ENCODE measurements at regions not wholly inside any gene's neighbourhood (a gene's known extent, or its start where the extent isn't known, plus 50 kb on each side); places are given as distances from the start of the nearest gene placed in this dataset.

DNA sequence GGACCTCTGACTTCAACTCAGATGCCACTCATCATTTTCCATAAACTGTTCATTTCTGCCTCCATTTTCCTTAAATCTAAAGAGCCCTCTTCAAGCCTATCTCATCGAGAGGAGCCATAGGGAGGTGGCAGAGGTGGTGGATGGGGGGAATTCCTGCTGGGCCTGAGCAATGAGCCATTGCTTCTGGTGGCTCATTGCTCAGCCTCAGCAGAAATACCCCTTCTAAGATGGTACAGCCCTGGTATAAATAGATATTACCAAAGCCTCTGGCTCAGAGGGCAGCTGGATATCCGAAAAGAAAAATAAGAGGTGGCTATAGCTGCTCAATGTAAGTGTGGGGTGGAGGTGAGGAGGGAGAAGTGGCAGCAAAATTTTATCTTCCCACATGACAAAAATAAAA lies 313.5 kb downstream of the CAAP1 start:
- FAIRE-seq (no peak), DNase-seq (ENCODE audit: low spot score) (no peak)

DNA sequence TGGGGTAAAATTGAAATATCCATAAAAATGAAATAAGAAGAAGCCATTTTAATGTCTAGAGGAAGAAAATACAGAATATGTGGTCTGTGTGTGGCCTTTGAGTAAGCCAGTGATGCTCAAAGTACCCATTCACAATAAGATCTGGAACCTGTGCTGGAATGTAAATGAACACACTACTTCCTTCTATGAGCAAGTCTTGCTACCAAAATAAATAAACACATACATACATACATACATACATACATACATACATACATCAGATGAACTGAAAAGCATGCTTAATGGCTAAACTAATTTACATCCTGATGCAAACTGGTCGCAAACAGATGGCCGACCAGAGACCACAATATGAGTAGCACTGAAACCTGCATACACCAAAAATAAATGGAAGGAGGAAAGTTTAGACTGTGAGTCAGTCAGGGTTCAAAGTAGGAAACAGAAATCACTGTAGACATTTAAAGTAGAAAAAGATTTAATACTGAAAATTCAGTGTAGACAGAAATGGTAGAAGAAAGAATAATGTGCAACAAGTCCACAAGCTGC lies 317.6 kb downstream of the CAAP1 start:
- DNase-seq (ENCODE audit: low spot score) (no peak), FAIRE-seq (no peak)

DNA sequence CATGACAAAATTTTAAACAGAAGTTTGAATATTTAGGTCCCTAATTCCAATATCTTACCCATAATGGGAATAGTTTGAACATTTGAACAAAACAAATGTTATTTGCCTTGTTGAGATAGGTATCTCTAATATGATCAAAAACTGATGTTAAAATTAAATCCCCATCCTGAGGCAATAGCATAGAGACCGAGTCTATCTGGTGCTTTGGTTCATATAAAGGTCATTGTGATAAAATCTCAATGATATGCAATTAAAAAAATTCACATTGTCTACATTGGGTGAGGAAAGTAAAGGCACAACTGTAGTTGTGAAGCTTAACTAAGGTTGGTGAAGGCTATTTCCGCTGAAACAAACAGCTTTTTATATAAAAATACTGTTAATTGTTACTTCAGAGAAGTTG lies 318.3 kb downstream of the CAAP1 start:
- FAIRE-seq (no peak), DNase-seq (ENCODE audit: low spot score) (no peak)

DNA sequence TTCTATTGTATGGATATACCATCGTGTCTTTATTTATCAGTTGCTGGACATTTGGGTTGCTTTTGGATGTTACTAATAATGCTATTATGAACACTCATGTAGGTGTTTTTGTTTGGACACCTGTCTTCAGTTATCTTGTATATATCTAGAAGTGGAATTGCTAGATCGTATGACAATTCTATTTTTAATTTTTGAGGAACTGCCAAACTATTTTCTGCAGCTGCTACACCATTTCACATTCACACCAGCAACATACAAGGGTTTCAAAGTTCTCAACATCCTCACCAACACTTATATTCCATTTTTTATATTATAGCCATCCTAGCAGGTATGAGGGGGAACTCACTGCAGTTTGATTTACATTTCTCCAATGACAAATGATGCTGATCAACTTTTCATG lies 324.6 kb downstream of the CAAP1 start:
- FAIRE-seq = no peak
- DNase-seq (ENCODE audit: low spot score) = no peak

DNA sequence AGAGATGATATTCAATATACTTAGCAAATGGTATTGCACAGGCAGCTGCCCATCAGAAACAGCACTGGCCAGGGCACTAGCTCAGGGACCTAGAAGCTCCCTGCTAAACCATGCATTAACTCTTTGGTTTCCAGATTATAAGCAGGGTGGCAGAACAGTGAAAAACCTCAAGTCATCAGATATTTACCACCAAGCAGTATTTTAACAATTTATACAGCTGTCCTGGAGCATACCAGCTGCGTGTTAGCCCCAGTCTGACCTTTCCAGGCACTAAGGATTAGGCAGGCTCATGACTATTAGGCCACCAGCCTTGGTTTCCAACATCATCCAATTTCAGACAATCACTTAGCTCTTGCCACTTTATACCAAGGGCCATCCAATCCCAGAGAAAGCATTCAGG lies 326.5 kb downstream of the CAAP1 start:
- FAIRE-seq = no peak
- DNase-seq (ENCODE audit: low spot score) = no peak

DNA sequence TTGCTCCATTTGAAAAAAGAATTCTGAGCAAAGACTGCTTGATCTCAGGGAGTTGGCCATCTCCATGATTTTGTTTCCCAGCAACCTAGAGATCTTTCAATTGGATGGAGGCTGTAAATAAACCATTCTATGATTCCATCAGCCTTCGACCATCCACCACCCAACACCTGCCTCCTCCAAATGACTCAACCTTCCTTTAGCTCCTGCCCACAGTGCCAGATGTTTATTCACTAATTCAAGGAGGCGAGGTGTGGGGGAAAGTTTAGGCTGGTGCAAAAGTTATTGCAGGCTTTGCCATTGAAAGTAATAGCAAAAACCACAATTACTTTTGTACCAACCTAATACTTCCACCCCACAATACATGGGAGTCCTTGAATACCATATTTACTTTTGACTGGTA lies 327.5 kb downstream of the CAAP1 start:
- FAIRE-seq (no peak), DNase-seq (ENCODE audit: low spot score) (no peak)

DNA sequence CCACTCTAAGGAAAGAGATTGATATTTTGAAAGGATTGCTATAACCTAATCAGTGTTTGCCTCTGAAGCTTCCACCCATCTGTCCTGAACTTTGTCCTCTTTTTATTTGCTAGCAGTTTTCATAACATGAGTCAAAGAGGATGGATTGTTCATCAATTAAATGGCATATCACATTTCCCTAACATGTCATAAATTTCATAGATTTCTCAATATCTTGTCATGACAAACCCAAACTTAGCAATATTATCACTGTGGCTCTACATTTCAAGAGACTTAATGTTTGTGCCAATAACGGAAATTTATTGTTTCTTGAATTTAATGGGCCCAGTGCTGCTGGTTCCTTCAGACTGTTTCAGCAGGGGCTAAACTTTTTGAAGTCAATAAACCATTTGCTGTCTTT lies 330.3 kb downstream of the CAAP1 start:
- FAIRE-seq (no peak), DNase-seq (ENCODE audit: low spot score) (no peak)

DNA sequence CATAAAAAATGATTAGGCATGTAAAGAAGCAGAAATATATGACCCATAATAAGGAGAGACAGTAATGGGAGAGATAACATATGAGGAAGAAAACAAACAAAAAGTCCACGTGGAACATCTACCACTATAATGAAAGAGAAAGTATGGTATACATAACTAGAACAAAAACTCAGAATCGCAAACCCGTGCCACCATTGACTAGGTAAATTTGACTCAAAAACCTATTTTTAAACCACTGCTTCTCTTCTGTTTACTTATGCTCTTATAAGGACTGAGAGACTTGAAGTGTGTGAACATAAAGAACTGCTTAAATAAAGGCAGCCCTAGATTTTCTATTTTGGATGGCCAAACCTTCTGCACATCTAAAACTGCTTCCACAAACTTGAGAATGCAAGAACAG lies 330.7 kb downstream of the CAAP1 start:
- FAIRE-seq (no peak), DNase-seq (ENCODE audit: low spot score) (no peak)

DNA sequence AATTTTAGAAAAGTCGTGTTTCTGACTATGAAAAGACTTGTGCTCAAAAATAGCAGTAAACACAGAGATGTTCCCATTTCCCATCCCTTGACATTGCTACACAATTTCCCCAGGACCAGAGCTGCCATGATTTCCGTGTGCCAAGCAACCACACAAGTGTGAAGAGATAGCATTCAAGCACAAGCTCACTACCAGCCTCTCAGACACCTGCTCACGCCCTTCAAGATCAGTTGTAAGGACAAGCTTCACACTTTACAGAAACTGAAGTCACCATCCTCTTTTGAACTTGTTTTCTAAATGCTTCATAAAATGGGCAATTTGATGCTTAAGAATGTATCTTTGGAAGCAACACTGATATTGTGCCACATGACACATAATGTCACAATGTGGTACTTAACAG lies 333.1 kb downstream of the CAAP1 start:
- FAIRE-seq = no peak
- no peak for DNase-seq (ENCODE audit: low spot score)

DNA sequence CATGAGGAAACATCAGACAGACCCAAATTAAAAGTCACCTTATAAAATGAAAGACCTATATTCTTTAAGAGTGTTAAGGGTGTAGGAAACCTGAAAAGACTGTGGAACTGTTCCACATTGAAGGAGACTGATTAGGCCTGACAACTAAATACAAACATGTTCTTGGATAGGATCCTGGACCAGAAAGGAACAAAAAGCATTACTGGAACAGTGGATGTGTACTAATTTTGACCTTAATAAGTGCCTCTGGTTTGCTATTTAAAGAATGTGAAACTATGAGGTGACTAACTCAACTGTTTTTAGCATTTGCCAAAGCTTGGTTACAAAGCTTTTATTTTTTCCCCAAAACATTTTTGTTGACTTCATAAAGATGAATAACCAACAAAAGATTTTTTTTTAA lies 340.6 kb downstream of the CAAP1 start:
- FAIRE-seq (no peak), DNase-seq (ENCODE audit: low spot score) (no peak)

DNA sequence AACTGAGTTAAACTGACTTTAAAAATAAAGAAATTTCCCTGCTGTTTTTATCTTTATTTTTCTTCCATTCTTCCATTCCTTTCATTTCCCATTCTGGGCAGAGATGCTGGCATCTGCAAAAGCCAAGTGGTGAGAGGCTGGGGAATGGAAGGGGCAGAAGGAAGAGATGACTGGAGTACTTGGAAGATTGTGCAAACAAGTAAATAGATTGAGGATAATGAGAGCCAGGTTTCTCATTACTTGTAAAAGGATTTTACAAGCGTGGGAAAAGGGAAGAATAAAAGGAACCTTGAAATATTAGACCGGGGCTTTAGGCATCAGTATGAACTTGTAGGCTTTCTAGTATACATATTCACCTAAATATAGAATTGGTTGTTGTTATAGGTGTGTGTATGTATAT lies 341.2 kb downstream of the CAAP1 start:
- no peak for DNase-seq (ENCODE audit: low spot score)
- no peak for FAIRE-seq

DNA sequence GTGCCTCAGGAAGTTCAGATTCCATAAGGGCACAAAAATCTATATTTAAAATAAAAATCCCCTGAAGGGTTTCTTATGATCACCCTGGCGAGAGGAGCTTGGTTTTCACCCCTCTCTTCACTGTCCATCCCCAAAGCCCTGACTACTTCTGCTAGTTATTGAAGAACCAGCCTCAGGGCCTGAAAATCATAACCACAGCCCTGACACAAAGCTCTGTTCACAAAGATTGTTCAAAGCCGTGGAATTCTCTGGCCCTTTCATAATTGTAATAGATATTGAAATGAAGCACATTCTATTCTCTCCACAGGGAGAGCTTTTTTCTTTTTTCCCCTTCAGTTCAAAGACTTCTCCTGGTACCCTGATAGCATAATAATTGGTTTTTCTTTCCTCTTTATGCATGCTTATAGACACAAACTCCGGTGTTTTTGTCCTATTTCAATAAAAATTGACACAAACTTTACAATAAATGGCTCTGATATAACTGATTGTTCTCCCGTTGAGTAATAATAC lies 343.8 kb downstream of the CAAP1 start:
- DNase-seq (ENCODE audit: low spot score) = no peak
- no peak for FAIRE-seq

DNA sequence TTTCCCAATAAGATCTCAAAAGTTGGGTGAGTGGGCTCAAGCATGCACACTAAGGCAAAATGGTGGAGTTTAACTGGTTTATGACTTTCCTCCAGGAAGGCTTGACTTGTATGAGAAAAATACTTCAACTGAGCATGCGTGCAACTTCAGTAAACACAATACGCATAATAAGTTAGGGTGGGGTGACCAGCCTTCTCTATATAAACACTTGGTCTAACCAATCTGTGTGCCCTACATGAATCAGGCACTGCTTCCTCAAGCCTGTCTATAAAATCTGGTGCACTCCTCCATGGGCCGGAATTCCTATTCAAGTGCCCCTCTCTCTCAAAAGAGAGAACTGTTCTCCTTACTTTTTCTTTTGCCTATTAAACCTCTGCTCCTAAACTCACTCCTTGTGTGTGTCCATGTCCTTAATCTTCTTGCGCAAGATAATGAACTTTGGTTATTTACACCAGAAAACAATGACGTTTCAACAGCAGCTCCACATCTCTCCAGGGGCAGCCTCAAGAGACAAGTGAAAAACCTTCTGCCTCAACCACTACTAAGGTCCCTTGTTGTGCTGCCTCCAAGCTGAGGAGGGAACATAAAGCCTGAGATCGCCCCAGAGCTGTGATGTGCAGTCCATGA lies 352.6 kb downstream of the CAAP1 start:
- FAIRE-seq = no peak
- no peak for DNase-seq (ENCODE audit: low spot score)

DNA sequence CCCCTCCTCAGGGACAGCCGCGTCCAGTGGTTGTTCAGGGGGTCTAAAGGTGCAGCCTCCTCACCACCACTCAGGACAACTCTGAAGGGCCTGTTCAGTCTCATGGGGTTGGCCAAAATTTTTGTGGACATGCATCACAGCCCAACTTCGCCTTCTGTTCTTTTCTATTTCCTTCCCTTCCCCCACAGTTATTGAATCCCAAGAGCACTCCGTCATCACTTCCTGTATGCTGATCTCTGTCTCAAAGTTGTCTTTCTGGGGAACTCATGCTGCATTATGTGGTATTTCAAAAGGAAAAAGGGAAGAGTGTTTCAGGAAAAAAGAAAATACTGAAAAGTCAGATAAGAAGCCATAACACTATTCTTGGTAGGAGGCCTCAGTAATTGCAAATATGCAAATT lies 355.4 kb downstream of the CAAP1 start:
- DNase-seq (ENCODE audit: low spot score) (no peak), FAIRE-seq (no peak)

DNA sequence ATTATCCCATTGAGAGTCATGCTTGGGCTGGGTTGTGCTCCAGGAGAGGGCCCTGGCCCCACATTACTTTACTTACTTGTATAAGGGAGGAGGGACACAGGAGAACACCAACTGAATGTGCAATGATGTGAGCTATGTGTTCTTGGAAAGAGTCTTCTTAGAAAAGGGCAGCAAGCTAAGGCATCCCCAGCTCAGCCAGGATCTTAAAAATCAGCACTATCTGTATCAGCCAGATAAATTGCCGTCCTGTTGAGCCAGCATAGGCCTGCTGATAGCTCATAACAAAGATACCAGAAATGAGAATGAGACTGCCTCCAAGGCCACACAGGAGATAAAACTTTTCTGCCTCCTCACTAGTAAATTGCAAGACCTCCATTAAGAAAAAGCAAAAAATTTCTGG lies 357.5 kb downstream of the CAAP1 start:
- no peak for DNase-seq (ENCODE audit: low spot score)
- FAIRE-seq = no peak

DNA sequence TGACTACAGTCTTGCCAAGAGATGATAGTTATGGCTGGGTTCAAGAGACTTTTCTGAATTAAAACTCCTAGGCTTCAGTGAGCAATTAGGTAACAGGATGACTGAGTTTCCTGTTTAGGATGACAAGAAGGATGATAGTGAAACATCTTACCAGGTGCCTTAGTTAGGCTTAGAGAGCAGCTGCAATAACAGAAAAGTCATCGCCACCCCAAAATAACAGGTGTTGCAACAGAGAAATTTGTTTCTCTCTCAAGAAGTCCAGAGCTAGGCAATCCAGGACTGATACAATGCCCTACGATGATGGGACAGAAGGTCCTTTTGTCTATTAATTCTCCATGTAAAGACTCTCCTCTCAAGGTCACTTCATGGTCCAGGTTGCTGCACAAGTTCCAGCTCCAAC lies 361.8 kb downstream of the CAAP1 start:
- FAIRE-seq (no peak), DNase-seq (ENCODE audit: low spot score) (no peak)

DNA sequence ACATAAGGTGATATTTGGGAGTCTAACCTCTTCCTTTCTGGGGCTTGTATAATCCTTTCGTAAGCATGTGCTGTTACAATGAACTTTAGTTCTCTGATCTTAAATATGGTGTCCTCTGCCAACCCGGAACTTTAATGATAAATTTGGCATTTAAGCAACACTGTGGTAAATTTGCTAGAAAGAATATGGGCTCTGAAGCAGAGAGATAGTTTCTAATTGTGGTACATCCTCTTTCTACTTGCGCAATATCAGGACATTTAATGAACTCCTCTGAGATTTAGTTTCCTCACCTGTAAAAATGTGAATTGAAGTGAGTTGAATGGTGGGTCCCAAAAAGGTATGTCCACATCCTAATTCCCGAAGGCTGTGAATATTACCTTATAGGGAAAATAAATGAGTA lies 364.7 kb downstream of the CAAP1 start:
- no peak for FAIRE-seq
- DNase-seq (ENCODE audit: low spot score) = no peak

DNA sequence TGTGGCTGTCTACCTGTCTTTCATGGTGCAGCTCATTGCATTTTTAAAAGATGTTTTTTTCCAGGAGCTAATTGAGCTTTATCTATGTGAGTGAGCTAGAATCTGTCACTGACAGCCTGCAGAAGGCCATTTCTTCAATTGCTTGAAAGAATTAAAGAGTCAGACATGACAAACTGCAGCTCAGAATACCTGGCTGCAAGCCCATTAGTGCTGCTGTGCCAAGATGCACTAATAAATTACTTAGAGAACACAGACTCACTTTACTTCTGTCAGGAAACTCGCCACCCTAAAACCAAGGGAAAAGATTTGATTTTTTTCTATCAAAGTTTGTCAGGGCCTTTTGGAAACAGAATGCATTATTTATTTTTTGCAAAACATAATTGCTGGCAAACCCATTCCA lies 368.3 kb downstream of the CAAP1 start:
- DNase-seq (ENCODE audit: low spot score) (no peak), FAIRE-seq (no peak)

DNA sequence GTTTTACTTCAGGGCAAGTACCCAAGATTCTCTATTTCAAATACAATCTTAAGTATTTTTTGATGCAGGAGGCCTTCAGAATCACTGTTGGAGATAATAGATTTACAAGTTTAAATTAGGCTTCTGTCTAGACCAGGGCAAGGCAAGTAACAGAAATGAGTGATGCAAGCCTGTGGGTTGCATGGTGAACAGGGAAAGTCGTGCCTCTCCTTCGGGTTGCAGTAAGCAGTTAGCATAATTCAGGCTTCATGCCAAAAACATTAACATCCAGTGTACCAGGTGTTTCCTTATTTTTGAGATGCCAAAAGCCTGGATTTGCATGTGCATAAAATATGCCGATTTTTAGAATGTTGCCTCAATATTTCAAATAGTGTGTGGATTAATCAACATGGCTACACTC lies 369.0 kb downstream of the CAAP1 start:
- FAIRE-seq (no peak), DNase-seq (ENCODE audit: low spot score) (no peak)

DNA sequence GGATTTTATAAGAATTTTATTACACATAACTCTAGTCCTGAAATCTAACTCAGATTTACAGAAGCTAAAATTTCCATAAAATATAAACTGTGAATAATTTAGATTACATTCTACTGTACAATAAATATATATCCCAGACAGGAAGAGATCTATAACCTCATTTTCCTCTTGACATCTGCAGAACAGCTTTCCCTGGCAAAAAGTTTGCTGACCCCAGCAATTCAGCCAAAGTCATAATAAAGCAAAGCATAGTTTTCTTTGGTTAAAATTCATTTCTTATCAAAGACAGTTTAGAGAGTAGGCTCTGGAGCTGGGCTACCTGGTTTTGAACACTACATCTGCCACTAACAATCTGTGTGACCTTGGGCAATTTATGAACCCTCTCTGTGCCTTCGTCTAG lies 372.5 kb downstream of the CAAP1 start:
- DNase-seq (ENCODE audit: low spot score) (no peak), FAIRE-seq (no peak)

DNA sequence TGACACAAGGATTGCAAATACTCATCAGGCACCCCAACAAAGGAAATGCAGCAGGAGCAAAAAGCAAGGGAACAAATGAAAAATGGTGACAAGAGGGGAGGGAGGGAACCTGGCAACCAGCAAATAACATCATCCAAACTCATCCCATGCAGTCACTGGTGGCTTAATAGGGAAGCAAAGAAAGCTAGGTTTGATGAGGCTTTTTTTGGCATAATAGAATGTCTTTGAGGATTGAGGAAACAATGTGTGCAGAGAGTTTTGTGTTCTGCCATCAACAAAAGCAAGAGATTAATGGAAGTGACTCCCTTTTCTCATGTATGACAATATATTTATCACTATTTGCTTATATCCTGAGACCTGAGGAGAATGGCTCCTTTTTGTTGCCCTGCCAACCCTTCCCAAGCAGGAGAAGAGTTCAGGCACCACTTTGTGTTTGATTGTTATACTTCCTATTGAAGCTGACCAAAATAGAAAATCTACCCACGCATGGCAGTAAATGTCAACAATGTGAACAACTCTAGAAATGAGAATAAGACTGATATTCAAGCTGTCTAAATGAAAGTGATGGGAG lies 375.7 kb downstream of the CAAP1 start:
- FAIRE-seq (no peak), DNase-seq (ENCODE audit: low spot score) (no peak)

DNA sequence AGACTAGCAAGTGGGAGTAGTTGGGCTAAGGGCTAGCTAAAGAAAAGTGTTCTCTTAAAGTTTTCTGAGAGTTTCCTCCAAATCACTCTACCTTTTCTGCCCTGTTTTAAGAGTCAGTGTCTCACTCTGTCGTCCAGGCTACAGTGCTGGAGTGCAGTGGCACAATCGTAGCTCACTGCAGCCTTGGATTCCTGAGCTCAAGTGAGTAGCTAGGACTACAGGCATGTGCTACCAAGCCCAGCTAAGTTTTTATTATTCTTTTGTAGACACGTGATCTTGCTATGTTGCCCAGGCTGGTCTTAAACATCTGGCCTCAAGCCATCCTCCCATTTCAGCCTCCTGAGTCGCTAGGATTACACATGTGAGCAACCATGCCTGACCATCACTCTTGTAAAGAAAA lies 378.9 kb downstream of the CAAP1 start:
- DNase-seq (ENCODE audit: low spot score) = no peak
- FAIRE-seq = no peak

DNA sequence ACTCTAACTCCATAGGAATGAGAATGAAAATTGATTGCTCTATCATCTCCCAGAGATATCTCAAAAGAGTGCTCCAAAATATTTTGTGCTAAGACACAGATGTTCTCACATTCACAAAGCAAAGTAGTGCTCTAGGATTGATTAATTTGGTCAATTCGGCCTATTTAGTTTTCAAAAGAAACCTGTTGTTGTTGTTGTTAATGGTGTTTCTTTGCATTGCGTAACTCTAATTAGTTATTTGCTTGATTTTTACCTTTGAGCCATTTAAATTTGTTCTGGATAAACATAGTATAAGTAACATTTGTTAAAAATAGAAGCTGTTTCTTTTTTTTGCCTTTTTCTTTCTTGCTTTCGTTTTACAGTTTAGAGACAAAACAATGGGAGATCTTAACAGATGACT lies 382.5 kb downstream of the CAAP1 start:
- FAIRE-seq (no peak), DNase-seq (ENCODE audit: low spot score) (no peak)

All from urothelium cell line (cell line).